Small intestine (tissue), 7 donors: ENCODE measurements at regions not wholly inside any gene's neighbourhood (a gene's known extent, or its start where the extent isn't known, plus 50 kb on each side); places are given as distances from the start of the nearest gene placed in this dataset.

Experiments used
- DNase-seq, 2 donors: peaks; one replicate each; pipeline versions ENCODE4 v3.0.0 to v3.0.0-alpha.2; 2013
- FAIRE-seq: peaks from 2 replicates; lab custom pipeline; 2012; peaks lifted over from hg19 to GRCh38; lab: Jason Lieb, UNC
- H3K27ac ChIP-seq, 3 donors: one replicate each; pipeline ENCODE4 v1.5.1; 2013; ENCODE audit warnings: low read length in 2 of 3, mild to moderate bottlenecking in 2 of 3, control low read depth in 1 of 3, inconsistent platforms in 1 of 3, low read depth in 1 of 3, moderate library complexity in 1 of 3
- H3K27me3 ChIP-seq, 3 donors: one replicate each; pipeline ENCODE4 v1.6.1; 2013; ENCODE audit warnings: low read length in 3 of 3, inconsistent platforms in 1 of 3; ENCODE audit not compliant: control insufficient read depth in 3 of 3, insufficient read depth in 3 of 3
- H3K36me3 ChIP-seq, 3 donors: one replicate each; pipeline ENCODE4 v1.6.1; 2013; ENCODE audit warnings: low read length in 3 of 3, inconsistent platforms in 1 of 3, low read depth in 1 of 3, mild to moderate bottlenecking in 1 of 3, moderate library complexity in 1 of 3; ENCODE audit not compliant: control insufficient read depth in 3 of 3, insufficient read depth in 2 of 3
- H3K4me1 ChIP-seq, 3 donors: one replicate each; pipeline ENCODE4 v1.6.1; 2013; ENCODE audit warnings: low read length in 2 of 3, inconsistent platforms in 1 of 3, low read depth in 1 of 3, mild to moderate bottlenecking in 1 of 3, moderate library complexity in 1 of 3; ENCODE audit not compliant: control insufficient read depth in 3 of 3, insufficient read depth in 2 of 3
- H3K4me3 ChIP-seq, 3 donors: one replicate each; pipeline ENCODE4 v1.5.1; 2013; ENCODE audit warnings: low read length in 3 of 3, control low read depth in 1 of 3, inconsistent platforms in 1 of 3, low read depth in 1 of 3, mild to moderate bottlenecking in 1 of 3, moderate library complexity in 1 of 3
- H3K9me3 ChIP-seq, 2 donors: one replicate each; pipeline ENCODE4 v1.6.1; 2013; ENCODE audit warnings: low read depth in 1 of 2, low read length in 1 of 2; ENCODE audit not compliant: control insufficient read depth in 2 of 2, insufficient read depth in 1 of 2
- whole genome bisulfite sequencing, 3 donors: extraction: QIAGEN DNeasy Blood & Tissue Kit; methylation state at CpG; one replicate each; pipeline ENCODE4 v1.1.7; 2013; 5-methylcytosine and 5-hydroxymethylcytosine counted together
- donor health status: healthy with polysubstance abuse.
- donor health status: control.
- donor health status: control.
- donor health status: Bipolar disorder and iron deficiency.
- donor health status: healthy.

DNA sequence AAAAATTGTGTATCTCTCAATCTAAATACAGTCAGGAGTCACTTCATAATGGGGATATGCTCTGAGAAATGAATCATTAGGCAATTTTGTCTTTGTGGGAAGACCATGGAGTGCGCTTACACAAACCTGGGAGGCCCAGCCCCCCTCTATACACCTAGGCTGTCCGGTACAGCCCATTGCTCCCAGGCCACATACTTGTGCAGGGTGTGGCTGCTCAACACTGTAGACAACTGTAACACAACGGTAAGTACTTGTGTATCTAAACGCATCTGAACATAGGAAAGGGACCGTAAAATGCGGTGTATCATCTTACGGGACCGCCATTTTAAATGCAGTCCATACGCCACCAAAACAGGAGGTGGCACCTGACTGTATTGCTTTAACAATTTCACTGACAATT lies 58.0 kb upstream of the FRMD1 start:
- FAIRE-seq (no peak), DNase-seq (no peak)
- Histone ChIP-seq H3K4me3 (no peak overlapping the region), H3K4me1 (no peaks in the 10 kb centered on the region), H3K27ac (no peak overlapping the region), H3K27me3 (peaks cover 0 to 3% (median 0%) of the 10 kb centered on the region in 3 donors), H3K9me3 (no peaks in the 10 kb centered on the region), H3K36me3 (no peaks in the 10 kb centered on the region)
- WGBS, 3 donors, result 88 to 92% (median 91%) methylated on average over 9 of the region's 9 CpGs

DNA sequence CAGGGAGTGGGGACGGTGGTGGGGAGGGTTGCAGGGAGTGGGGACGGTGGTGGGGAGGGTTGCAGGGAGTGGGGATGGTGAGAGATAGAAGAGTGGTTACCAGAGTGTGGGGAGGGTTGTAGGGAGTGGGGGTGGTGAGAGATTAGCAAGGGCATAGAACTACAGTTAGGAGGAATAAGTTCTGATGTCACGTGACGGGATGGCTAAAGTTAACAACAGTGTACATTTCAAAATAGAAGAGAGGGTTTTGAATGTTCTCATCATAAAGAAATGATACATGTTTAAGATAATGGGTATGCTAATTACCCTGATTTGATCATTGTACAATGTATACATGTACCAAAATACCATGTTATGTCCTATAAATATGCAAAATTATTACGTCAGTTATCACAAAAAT lies 57.6 kb upstream of the FRMD1 start:
- 88 to 95% (median 91%) methylated on average over 4 to 5 of the region's 5 CpGs for WGBS, 3 donors
- DNase-seq (no peak), FAIRE-seq (no peak)

GRCh38 chr6:168136001-168136400 lies 57.0 kb upstream of the FRMD1 start:
- H3K27ac ChIP-seq, result no peak overlapping the region
- DNase-seq (no peak), FAIRE-seq (no peak)
- H3K4me3 ChIP-seq, result no peak overlapping the region
- H3K36me3 ChIP-seq, result no peaks in the 10 kb centered on the region
- H3K27me3 ChIP-seq, result peaks cover 0 to 5% (median 0%) of the 10 kb centered on the region in 3 donors
- no peaks in the 10 kb centered on the region for H3K4me1 ChIP-seq
- no peaks in the 10 kb centered on the region for H3K9me3 ChIP-seq
- WGBS, 3 donors, result 83 to 91% (median 91%) methylated on average over 7 of the region's 7 CpGs

More for the DNA sequence above, 57.6 kb upstream of the FRMD1 start:
- H3K27me3 ChIP-seq, result peaks cover 0 to 3% (median 0%) of the 10 kb centered on the region in 3 donors
- H3K9me3 ChIP-seq, result no peaks in the 10 kb centered on the region
- H3K36me3 ChIP-seq, result no peaks in the 10 kb centered on the region
- H3K4me3 ChIP-seq, result no peak overlapping the region
- no peaks in the 10 kb centered on the region for H3K4me1 ChIP-seq
- H3K27ac ChIP-seq, result no peak overlapping the region

GRCh38 chr6:168134560-168135201 lies 55.7 kb upstream of the FRMD1 start:
- FAIRE-seq (no peak), DNase-seq (no peak)
- no peak overlapping the region for H3K4me3 ChIP-seq
- no peaks in the 10 kb centered on the region for H3K36me3 ChIP-seq
- H3K27ac ChIP-seq, result no peak overlapping the region
- WGBS, 3 donors, result 75 to 88% (median 82%) methylated on average over 13 to 16 of the region's 16 CpGs
- H3K4me1 ChIP-seq, result no peaks in the 10 kb centered on the region
- H3K9me3 ChIP-seq, result no peaks in the 10 kb centered on the region
- peaks cover 0 to 5% (median 0%) of the 10 kb centered on the region in 3 donors for H3K27me3 ChIP-seq

GRCh38 chr6:168133687-168134559 lies 54.9 kb upstream of the FRMD1 start:
- H3K27me3 ChIP-seq, result peaks cover 0 to 5% (median 0%) of the 10 kb centered on the region in 3 donors
- no peaks in the 10 kb centered on the region for H3K4me1 ChIP-seq
- DNase-seq (no peak), FAIRE-seq (no peak)
- H3K36me3 ChIP-seq, result no peaks in the 10 kb centered on the region
- no peak overlapping the region for H3K4me3 ChIP-seq
- 69 to 72% (median 72%) methylated on average over 16 of the region's 16 CpGs for WGBS, 3 donors
- H3K9me3 ChIP-seq, result no peaks in the 10 kb centered on the region
- H3K27ac ChIP-seq, result no peak overlapping the region

DNA sequence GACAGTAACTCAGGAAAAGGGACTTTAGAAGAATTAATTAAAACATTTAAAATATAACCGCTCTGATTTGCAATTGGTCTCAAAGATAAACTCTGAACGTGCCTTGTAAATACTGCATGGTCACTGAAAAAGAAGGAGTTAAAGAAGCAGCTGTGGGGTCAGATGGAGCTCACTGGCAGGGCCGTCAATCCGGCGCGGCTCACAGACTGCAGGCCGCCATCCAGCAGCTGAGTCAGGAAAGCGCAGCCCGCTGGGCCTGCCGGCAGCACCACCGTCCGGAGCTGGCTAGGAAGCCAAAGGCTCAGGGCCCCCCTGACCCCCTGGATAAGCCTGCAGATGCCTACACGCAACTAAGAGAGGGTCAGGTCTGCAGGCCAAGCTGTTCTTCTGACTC lies 54.2 kb upstream of the FRMD1 start:
- Histone ChIP-seq H3K27ac (peak overlapping the region in 1 of 3 donors; percentile 8), H3K36me3 (no peaks in the 10 kb centered on the region), H3K4me3 (no peak overlapping the region), H3K9me3 (no peaks in the 10 kb centered on the region), H3K27me3 (peaks cover 0 to 5% (median 0%) of the 10 kb centered on the region in 3 donors), H3K4me1 (no peaks in the 10 kb centered on the region)
- no peak for DNase-seq
- FAIRE-seq, result no peak
- 25 to 55% (median 47%) methylated on average over 13 of the region's 13 CpGs for WGBS, 3 donors

DNA sequence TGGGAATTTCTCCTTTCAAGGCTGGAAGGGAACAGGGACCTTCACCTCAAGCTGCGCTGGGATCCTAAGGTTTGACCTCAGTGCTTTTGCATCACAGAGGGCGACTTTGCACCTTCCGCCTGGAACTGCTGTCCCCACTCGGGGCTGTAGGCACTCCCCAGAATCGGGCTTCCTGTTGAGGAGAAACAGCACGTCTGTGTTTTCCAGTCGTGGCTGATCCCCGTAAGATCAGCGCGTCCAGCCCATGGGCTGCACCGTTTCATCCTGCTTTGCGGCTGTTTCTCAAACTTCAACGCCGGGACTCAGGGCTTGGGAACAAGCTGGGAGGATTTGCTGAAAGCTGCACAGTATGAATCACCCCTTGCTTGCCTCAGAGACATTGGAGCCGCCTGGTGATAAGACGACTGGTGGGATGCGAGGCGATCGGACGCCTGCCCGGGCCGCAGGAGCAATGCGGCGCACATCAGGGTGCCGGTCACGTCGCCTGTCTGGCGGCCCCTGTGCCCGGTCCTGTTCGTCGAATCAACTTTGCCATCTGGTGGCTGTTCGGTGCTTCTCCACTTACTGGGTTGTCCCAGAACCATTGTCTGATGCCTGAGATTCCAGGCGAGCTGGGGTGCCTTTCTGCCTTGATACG lies 53.6 kb upstream of the FRMD1 start:
- H3K9me3 ChIP-seq, result no peaks in the 10 kb centered on the region
- no peak for FAIRE-seq
- H3K27ac ChIP-seq, result no peak overlapping the region
- DNase-seq, result peak; percentile 49 to 54
- H3K27me3 ChIP-seq, result peaks cover 0 to 5% (median 0%) of the 10 kb centered on the region in 3 donors
- WGBS, 3 donors, result 19 to 39% (median 33%) methylated on average over 34 of the region's 34 CpGs
- H3K4me1 ChIP-seq, result no peaks in the 10 kb centered on the region
- no peak overlapping the region for H3K4me3 ChIP-seq
- H3K36me3 ChIP-seq, result no peaks in the 10 kb centered on the region
